Neural progenitor cell (in vitro differentiated cells): ENCODE measurements at regions not wholly inside any gene's neighbourhood (a gene's known extent, or its start where the extent isn't known, plus 50 kb on each side); places are given as distances from the start of the nearest gene placed in this dataset.

Source experiments
- DNase-seq: peaks from one replicate; pipeline ENCODE4 v3.0.0-alpha.2; 2016; ENCODE audit warnings: low spot score
- H2AFZ ChIP-seq: fragments of 200-600 bp; sonication (generic); replicated peaks from 2 replicates; pipeline ENCODE4 v1.6.1; 2016; ENCODE audit warnings: antibody characterized with exemption
- H3F3A ChIP-seq: fragments of 200-600 bp; sonication (generic); 2 replicates; pipeline ENCODE4 v1.6.1; 2016; ENCODE audit warnings: antibody characterized with exemption, low read depth
- H3K27ac ChIP-seq: fragments of 200-600 bp; sonication (generic); 2 replicates; pipeline ENCODE4 v1.5.1; 2016; ENCODE audit warnings: mild to moderate bottlenecking
- H3K27me3 ChIP-seq: fragments of 200-600 bp; sonication (generic); 2 replicates; pipeline ENCODE4 v1.6.1; 2016; ENCODE audit warnings: mild to moderate bottlenecking, moderate library complexity
- H3K36me3 ChIP-seq: fragments of 200-600 bp; sonication (generic); 2 replicates; pipeline ENCODE4 v1.5.1; 2016
- H3K4me1 ChIP-seq: fragments of 200-600 bp; sonication (generic); 2 replicates; pipeline ENCODE4 v1.6.1; 2016; ENCODE audit warnings: mixed run types
- H3K4me2 ChIP-seq: fragments of 200-600 bp; sonication (generic); 2 replicates; pipeline ENCODE4 v1.6.1; 2016
- H3K4me3 ChIP-seq: fragments of 200-600 bp; sonication (generic); 2 replicates; pipeline ENCODE4 v1.5.1; 2016
- H3K79me2 ChIP-seq: fragments of 200-600 bp; sonication (generic); 2 replicates; pipeline ENCODE4 v1.6.1; 2016; ENCODE audit warnings: low read depth
- H3K9ac ChIP-seq: fragments of 200-600 bp; sonication (generic); 2 replicates; pipeline ENCODE4 v1.6.1; 2016
- H3K9me3 ChIP-seq: fragments of 200-600 bp; sonication (generic); 2 replicates; pipeline ENCODE4 v1.5.1; 2016; ENCODE audit warnings: low read depth
- H4K20me1 ChIP-seq: fragments of 200-600 bp; sonication (generic); 2 replicates; pipeline ENCODE4 v1.6.1; 2016; ENCODE audit warnings: low read depth
- H3K27ac Mint-ChIP-seq: 3 replicates; pipeline ENCODE4 v1.8.0; 2021; ENCODE audit warnings: mixed read lengths
- H3K27me3 Mint-ChIP-seq: 2 replicates; pipeline ENCODE4 v1.8.0; 2022; ENCODE audit warnings: low read depth, mild to moderate bottlenecking, inconsistent platforms, moderate library complexity, mixed read lengths; ENCODE audit not compliant: insufficient read depth
- H3K36me3 Mint-ChIP-seq: 3 replicates; pipeline ENCODE4 v1.8.0; 2021; ENCODE audit warnings: mixed read lengths
- H3K4me1 Mint-ChIP-seq: 3 replicates; pipeline ENCODE4 v1.8.0; 2021; ENCODE audit warnings: mixed read lengths
- H3K4me3 Mint-ChIP-seq: 3 replicates; pipeline ENCODE4 v1.8.0; 2021; ENCODE audit warnings: mild to moderate bottlenecking, moderate library complexity, mixed read lengths
- H3K9me3 Mint-ChIP-seq: 3 replicates; pipeline ENCODE4 v1.8.0; 2020; ENCODE audit warnings: mixed read lengths
- EZH2 ChIP-seq: fragments of 200-600 bp; sonication (generic); IDR thresholded peaks from 2 replicates; pipeline ENCODE4 v1.6.1; 2017; ENCODE audit warnings: antibody characterized with exemption, mild to moderate bottlenecking, moderate library complexity
- EZH2phosphoT487 ChIP-seq: fragments of 200-600 bp; sonication (generic); IDR thresholded peaks from 2 replicates; pipeline ENCODE4 v1.6.1; 2017; ENCODE audit warnings: antibody characterized with exemption
- TF ChIP-seq, protein P1 (sequence below): fragments of 200-600 bp; sonication (generic); IDR thresholded peaks from 2 replicates; pipeline ENCODE4 v1.5.1; 2017; ENCODE audit warnings: antibody characterized with exemption, mild to moderate bottlenecking

DNA sequence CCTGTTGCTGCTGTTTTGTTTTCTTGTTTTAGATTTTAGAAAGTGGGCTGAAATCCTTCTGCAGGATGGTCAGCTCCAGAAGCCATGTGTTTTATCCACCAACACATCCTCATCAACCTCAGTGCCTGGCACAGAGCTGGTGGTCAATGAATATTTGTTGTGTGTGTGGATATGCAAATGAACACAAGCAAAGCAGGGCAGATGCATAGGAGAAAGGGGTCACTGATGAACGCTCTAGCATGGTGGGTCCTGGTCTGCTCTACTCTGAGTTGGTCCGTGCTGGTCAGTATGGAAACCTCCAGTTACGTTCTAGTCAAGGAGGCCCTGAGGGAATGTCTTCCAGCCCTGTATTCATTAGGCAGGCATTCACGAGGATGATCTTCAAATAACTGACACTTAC is 682.5 kb downstream of the QKI start:
- no peaks in the 10 kb centered on the region for H3K9me3 ChIP-seq
- H3K4me3 Mint-ChIP-seq: no peak overlapping the region
- H3K4me1 ChIP-seq: peaks cover 28% of the 10 kb centered on the region
- no peaks in the 10 kb centered on the region for H4K20me1 ChIP-seq
- H3K4me3 ChIP-seq: no peak overlapping the region
- H3K79me2 ChIP-seq: no peaks in the 10 kb centered on the region
- no peak for TF ChIP-seq EZH2
- TF ChIP-seq, protein P1, sequence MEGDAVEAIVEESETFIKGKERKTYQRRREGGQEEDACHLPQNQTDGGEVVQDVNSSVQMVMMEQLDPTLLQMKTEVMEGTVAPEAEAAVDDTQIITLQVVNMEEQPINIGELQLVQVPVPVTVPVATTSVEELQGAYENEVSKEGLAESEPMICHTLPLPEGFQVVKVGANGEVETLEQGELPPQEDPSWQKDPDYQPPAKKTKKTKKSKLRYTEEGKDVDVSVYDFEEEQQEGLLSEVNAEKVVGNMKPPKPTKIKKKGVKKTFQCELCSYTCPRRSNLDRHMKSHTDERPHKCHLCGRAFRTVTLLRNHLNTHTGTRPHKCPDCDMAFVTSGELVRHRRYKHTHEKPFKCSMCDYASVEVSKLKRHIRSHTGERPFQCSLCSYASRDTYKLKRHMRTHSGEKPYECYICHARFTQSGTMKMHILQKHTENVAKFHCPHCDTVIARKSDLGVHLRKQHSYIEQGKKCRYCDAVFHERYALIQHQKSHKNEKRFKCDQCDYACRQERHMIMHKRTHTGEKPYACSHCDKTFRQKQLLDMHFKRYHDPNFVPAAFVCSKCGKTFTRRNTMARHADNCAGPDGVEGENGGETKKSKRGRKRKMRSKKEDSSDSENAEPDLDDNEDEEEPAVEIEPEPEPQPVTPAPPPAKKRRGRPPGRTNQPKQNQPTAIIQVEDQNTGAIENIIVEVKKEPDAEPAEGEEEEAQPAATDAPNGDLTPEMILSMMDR: no peak
- no peak for TF ChIP-seq EZH2phosphoT487
- H3K36me3 ChIP-seq: no peaks in the 10 kb centered on the region
- no peak for DNase-seq
- no peak overlapping the region for H3K4me2 ChIP-seq
- peak overlapping the region; percentile 76 for H3K27ac Mint-ChIP-seq
- peaks cover 7% of the 10 kb centered on the region for H3F3A ChIP-seq
- H3K27me3 Mint-ChIP-seq: peaks cover 3% of the 10 kb centered on the region
- H3K36me3 Mint-ChIP-seq: peaks cover 13% of the 10 kb centered on the region
- H3K4me1 Mint-ChIP-seq: peaks cover 44% of the 10 kb centered on the region
- no peak overlapping the region for H3K27ac ChIP-seq
- no peak overlapping the region for H2AFZ ChIP-seq
- peaks cover 22% of the 10 kb centered on the region for H3K9me3 Mint-ChIP-seq
- no peaks in the 10 kb centered on the region for H3K27me3 ChIP-seq
- H3K9ac ChIP-seq: no peak overlapping the region

DNA sequence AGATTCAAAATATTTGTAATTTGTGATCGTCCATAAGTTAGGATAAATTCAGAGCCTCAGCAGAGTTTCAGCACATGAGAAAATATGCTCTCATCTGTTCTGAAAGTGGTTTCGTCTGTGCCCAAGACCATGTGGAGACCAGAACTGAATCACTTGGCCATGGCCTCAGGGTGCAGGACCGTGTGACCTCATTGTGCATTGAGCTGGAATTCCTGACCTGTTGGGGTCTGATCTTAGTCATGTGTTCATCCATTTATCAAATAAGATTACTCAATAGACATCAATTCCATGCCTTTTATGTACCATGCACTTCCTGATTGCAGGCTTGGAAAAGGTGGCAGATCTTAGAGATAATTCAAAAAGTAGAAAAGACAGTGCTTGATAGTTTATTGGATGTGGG is 680.5 kb downstream of the QKI start:
- TF ChIP-seq, protein P1: no peak
- TF ChIP-seq EZH2 (no peak), EZH2phosphoT487 (no peak)
- no peaks in the 10 kb centered on the region for H3K9me3 ChIP-seq
- DNase-seq: no peak
- no peak overlapping the region for H3K4me3 Mint-ChIP-seq
- no peaks in the 10 kb centered on the region for H4K20me1 ChIP-seq
- no peak overlapping the region for H2AFZ ChIP-seq
- H3K27me3 ChIP-seq: no peaks in the 10 kb centered on the region
- peaks cover 32% of the 10 kb centered on the region for H3K4me1 Mint-ChIP-seq
- H3K4me1 ChIP-seq: peaks cover 22% of the 10 kb centered on the region
- no peak overlapping the region for H3K27ac ChIP-seq
- no peak overlapping the region for H3K27ac Mint-ChIP-seq
- H3K36me3 Mint-ChIP-seq: peaks cover 13% of the 10 kb centered on the region
- no peak overlapping the region for H3K4me3 ChIP-seq
- H3K9me3 Mint-ChIP-seq: peaks cover 28% of the 10 kb centered on the region
- no peaks in the 10 kb centered on the region for H3K36me3 ChIP-seq
- peaks cover 7% of the 10 kb centered on the region for H3F3A ChIP-seq
- H3K9ac ChIP-seq: no peak overlapping the region
- no peak overlapping the region for H3K4me2 ChIP-seq
- H3K79me2 ChIP-seq: no peaks in the 10 kb centered on the region
- H3K27me3 Mint-ChIP-seq: no peaks in the 10 kb centered on the region

DNA sequence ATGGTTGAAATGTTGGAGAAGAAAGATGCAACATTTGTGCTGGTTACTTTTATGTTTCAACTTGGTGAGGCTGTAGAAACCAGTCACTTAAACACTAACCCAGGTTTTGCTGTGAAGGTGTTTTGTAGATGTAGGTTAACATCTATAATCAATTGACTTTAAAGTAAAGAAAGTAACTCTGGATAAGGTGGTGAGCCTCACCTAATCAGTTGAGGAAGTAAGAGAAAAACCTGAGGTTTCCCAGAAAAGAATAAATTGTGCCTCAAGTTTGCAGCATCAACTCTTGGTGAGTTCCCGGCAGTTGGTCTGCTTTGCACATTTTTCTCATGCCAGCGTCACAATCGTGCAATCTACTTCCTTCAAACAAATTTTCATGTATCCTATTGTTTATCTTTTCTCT is 673.4 kb downstream of the QKI start:
- no peaks in the 10 kb centered on the region for H3K27me3 ChIP-seq
- Mint-ChIP-seq H3K4me3 (no peak overlapping the region), H3K4me1 (peaks cover 41% of the 10 kb centered on the region), H3K27me3 (peaks cover 2% of the 10 kb centered on the region), H3K9me3 (peaks cover 11% of the 10 kb centered on the region), H3K27ac (no peak overlapping the region), H3K36me3 (no peaks in the 10 kb centered on the region)
- TF ChIP-seq EZH2 (no peak), EZH2phosphoT487 (no peak)
- TF ChIP-seq, protein P1: no peak
- H3K36me3 ChIP-seq: no peaks in the 10 kb centered on the region
- no peaks in the 10 kb centered on the region for H3K79me2 ChIP-seq
- no peak overlapping the region for H2AFZ ChIP-seq
- H3F3A ChIP-seq: peaks cover 18% of the 10 kb centered on the region
- H4K20me1 ChIP-seq: no peaks in the 10 kb centered on the region
- no peak overlapping the region for H3K27ac ChIP-seq
- peaks cover 13% of the 10 kb centered on the region for H3K4me1 ChIP-seq
- no peak overlapping the region for H3K4me3 ChIP-seq
- H3K4me2 ChIP-seq: no peak overlapping the region
- H3K9me3 ChIP-seq: no peaks in the 10 kb centered on the region
- no peak for DNase-seq
- H3K9ac ChIP-seq: no peak overlapping the region
